ENCODE measurements at regions not wholly inside any gene's neighbourhood (a gene's known extent, or its start where the extent isn't known, plus 50 kb on each side); places are given as distances from the start of the nearest gene placed in this dataset.

DNA sequence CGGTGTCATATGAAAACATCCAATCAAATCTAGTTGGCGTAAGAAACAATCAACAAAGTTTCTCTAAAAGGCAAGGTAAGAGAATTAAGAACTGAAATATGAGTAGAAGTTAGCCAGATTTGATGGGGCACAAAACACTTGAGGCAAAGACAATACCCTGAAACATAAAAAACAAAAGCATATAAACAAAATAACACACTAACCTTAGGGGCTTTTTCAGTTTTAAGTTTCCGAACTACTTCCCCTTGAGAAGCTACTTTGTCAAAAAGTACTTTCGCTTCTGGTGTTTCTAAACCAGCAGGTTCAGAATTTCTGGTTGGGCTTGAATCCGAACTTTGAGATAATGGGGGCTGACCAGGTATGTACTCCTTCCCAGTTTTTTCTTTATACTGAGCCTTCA lies 57.9 kb downstream of the EPRS1 start:
- H3K4me3 ChIP-seq (ENCODE audit: low read length): no peak overlapping the region
- H3K27me3 ChIP-seq (ENCODE audit: insufficient read depth, low read depth, low read length): no peaks in the 10 kb centered on the region
- H3K9ac ChIP-seq (ENCODE audit: low read length): no peak overlapping the region
- H3K79me2 ChIP-seq (replicated peaks; ENCODE audit: insufficient read depth, low read length): no peaks in the 10 kb centered on the region
- no peaks in the 10 kb centered on the region for H4K20me1 ChIP-seq (ENCODE audit: insufficient read depth)
- no peaks in the 10 kb centered on the region for H3K9me3 ChIP-seq (ENCODE audit: low read length)
- H3K4me2 ChIP-seq (ENCODE audit: low read length): no peak overlapping the region
- TF ChIP-seq MXI1 (conservative IDR thresholded peaks at IDR 0.05; ENCODE audit: poor library complexity, severe bottlenecking): no peak
- no peak for TF ChIP-seq RAD21 (conservative IDR thresholded peaks at IDR 0.05)
- no peak for TF ChIP-seq EP300 (conservative IDR thresholded peaks at IDR 0.05; ENCODE audit: poor library complexity, severe bottlenecking)
- no peaks in the 10 kb centered on the region for H3F3A ChIP-seq (ENCODE audit: insufficient read depth, low read length, poor library complexity, severe bottlenecking)
- H3K27ac ChIP-seq (ENCODE audit: low read length): no peak overlapping the region
- no peaks in the 10 kb centered on the region for H3K36me3 ChIP-seq (ENCODE audit: insufficient read depth, low read length)
- H3K9me2 ChIP-seq (ENCODE audit: insufficient read depth, low read length): no peaks in the 10 kb centered on the region
- no peak overlapping the region for H2AFZ ChIP-seq (ENCODE audit: low read depth, low read length)

DNA sequence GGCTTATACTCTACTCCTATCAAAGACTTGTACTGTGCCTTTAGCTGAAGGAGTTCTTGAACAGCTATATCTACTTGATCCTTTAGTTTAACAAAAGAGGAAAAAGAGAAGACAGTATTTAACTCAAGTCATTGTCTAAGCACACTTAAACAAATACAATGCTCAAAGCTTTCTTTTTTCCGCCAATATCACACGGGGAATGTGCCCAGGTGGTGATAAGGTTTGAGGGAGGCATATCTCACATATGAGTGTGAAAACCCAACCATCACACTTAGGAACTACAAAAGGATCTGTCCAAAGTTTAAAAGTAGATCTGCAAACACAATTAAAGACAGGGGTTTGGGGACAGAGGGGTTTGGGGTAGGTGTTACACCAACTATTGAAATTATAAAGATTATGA lies 59.0 kb upstream of the SLC30A10 start:
- TF ChIP-seq, protein P1, sequence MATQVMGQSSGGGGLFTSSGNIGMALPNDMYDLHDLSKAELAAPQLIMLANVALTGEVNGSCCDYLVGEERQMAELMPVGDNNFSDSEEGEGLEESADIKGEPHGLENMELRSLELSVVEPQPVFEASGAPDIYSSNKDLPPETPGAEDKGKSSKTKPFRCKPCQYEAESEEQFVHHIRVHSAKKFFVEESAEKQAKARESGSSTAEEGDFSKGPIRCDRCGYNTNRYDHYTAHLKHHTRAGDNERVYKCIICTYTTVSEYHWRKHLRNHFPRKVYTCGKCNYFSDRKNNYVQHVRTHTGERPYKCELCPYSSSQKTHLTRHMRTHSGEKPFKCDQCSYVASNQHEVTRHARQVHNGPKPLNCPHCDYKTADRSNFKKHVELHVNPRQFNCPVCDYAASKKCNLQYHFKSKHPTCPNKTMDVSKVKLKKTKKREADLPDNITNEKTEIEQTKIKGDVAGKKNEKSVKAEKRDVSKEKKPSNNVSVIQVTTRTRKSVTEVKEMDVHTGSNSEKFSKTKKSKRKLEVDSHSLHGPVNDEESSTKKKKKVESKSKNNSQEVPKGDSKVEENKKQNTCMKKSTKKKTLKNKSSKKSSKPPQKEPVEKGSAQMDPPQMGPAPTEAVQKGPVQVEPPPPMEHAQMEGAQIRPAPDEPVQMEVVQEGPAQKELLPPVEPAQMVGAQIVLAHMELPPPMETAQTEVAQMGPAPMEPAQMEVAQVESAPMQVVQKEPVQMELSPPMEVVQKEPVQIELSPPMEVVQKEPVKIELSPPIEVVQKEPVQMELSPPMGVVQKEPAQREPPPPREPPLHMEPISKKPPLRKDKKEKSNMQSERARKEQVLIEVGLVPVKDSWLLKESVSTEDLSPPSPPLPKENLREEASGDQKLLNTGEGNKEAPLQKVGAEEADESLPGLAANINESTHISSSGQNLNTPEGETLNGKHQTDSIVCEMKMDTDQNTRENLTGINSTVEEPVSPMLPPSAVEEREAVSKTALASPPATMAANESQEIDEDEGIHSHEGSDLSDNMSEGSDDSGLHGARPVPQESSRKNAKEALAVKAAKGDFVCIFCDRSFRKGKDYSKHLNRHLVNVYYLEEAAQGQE (IDR thresholded peaks at IDR 0.05; ENCODE audit: borderline replicate concordance): no peak
- TF ChIP-seq EP300 (conservative IDR thresholded peaks at IDR 0.05; ENCODE audit: poor library complexity, severe bottlenecking) (no peak), TAF1 (IDR thresholded peaks at IDR 0.05; ENCODE audit: low read depth) (no peak), POLR2AphosphoS5 (IDR thresholded peaks at IDR 0.05) (no peak), EZH2 (IDR thresholded peaks at IDR 0.05; ENCODE audit: borderline replicate concordance, insufficient read depth, low read length, poor library complexity, severe bottlenecking) (no peak), RAD21 (conservative IDR thresholded peaks at IDR 0.05) (no peak)
- TF ChIP-seq, protein P2, sequence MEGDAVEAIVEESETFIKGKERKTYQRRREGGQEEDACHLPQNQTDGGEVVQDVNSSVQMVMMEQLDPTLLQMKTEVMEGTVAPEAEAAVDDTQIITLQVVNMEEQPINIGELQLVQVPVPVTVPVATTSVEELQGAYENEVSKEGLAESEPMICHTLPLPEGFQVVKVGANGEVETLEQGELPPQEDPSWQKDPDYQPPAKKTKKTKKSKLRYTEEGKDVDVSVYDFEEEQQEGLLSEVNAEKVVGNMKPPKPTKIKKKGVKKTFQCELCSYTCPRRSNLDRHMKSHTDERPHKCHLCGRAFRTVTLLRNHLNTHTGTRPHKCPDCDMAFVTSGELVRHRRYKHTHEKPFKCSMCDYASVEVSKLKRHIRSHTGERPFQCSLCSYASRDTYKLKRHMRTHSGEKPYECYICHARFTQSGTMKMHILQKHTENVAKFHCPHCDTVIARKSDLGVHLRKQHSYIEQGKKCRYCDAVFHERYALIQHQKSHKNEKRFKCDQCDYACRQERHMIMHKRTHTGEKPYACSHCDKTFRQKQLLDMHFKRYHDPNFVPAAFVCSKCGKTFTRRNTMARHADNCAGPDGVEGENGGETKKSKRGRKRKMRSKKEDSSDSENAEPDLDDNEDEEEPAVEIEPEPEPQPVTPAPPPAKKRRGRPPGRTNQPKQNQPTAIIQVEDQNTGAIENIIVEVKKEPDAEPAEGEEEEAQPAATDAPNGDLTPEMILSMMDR (IDR thresholded peaks at IDR 0.05; ENCODE audit: poor library complexity, severe bottlenecking): no peak
- Histone ChIP-seq H3K36me3 (ENCODE audit: insufficient read depth, low read length) (no peaks in the 10 kb centered on the region), H3K9ac (ENCODE audit: low read length) (no peak overlapping the region), H3K4me2 (ENCODE audit: low read length) (no peak overlapping the region), H3F3A (ENCODE audit: insufficient read depth, low read length, poor library complexity, severe bottlenecking) (no peaks in the 10 kb centered on the region), H3K27me3 (ENCODE audit: insufficient read depth, low read depth, low read length) (no peaks in the 10 kb centered on the region), H3K27ac (ENCODE audit: low read length) (no peak overlapping the region), H3K4me3 (ENCODE audit: low read length) (no peak overlapping the region), H3K9me3 (ENCODE audit: low read length) (no peaks in the 10 kb centered on the region), H4K20me1 (ENCODE audit: insufficient read depth) (no peaks in the 10 kb centered on the region), H2AFZ (ENCODE audit: low read depth, low read length) (no peak overlapping the region), H3K9me2 (ENCODE audit: insufficient read depth, low read length) (no peaks in the 10 kb centered on the region), H3K79me2 (replicated peaks; ENCODE audit: insufficient read depth, low read length) (no peaks in the 10 kb centered on the region)

DNA sequence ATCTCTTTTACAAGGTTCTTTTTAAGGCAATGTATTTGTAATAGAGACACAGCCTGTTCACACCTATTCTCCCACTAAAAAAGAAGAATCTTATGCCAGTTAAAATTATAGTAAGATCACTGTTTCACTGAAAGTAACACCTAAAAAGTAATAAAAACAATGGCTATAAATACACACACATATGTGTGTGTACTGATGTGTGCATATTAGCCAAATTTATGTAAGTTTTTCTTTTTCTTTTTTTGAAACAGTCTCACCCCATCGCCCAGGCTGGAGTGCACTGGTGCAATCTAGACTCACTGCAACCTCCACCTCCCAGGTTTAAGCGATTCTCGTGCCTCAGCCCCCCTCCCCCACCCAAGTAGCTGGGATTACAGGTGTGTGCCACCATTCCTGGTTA lies 56.8 kb upstream of the SLC30A10 start:
- TF ChIP-seq EZH2 (IDR thresholded peaks at IDR 0.05; ENCODE audit: borderline replicate concordance, insufficient read depth, low read length, poor library complexity, severe bottlenecking): no peak
- TF ChIP-seq MXI1 (conservative IDR thresholded peaks at IDR 0.05; ENCODE audit: poor library complexity, severe bottlenecking): no peak
- TF ChIP-seq, protein P2 (IDR thresholded peaks at IDR 0.05; ENCODE audit: poor library complexity, severe bottlenecking): no peak
- no peak for TF ChIP-seq RAD21 (conservative IDR thresholded peaks at IDR 0.05)
- no peak for TF ChIP-seq POLR2AphosphoS5 (IDR thresholded peaks at IDR 0.05)
- TF ChIP-seq TAF1 (IDR thresholded peaks at IDR 0.05; ENCODE audit: low read depth): no peak
- TF ChIP-seq, protein P1 (IDR thresholded peaks at IDR 0.05; ENCODE audit: borderline replicate concordance): no peak
- no peak for TF ChIP-seq EP300 (conservative IDR thresholded peaks at IDR 0.05; ENCODE audit: poor library complexity, severe bottlenecking)
- no peaks in the 10 kb centered on the region for H3K27me3 ChIP-seq (ENCODE audit: insufficient read depth, low read depth, low read length)
- peaks cover 4% of the 10 kb centered on the region for H3K36me3 ChIP-seq (ENCODE audit: insufficient read depth, low read length)
- no peak overlapping the region for H2AFZ ChIP-seq (ENCODE audit: low read depth, low read length)
- no peaks in the 10 kb centered on the region for H3K9me3 ChIP-seq (ENCODE audit: low read length)
- H3K4me2 ChIP-seq (ENCODE audit: low read length): no peak overlapping the region
- H3K27ac ChIP-seq (ENCODE audit: low read length): no peak overlapping the region
- no peaks in the 10 kb centered on the region for H3F3A ChIP-seq (ENCODE audit: insufficient read depth, low read length, poor library complexity, severe bottlenecking)
- H3K79me2 ChIP-seq (replicated peaks; ENCODE audit: insufficient read depth, low read length): no peaks in the 10 kb centered on the region
- H3K9me2 ChIP-seq (ENCODE audit: insufficient read depth, low read length): no peaks in the 10 kb centered on the region
- no peak overlapping the region for H3K4me3 ChIP-seq (ENCODE audit: low read length)
- no peak overlapping the region for H3K9ac ChIP-seq (ENCODE audit: low read length)
- no peaks in the 10 kb centered on the region for H4K20me1 ChIP-seq (ENCODE audit: insufficient read depth)
